ENCODE measurements at regions not wholly inside any gene's neighbourhood (a gene's known extent, or its start where the extent isn't known, plus 50 kb on each side); places are given as distances from the start of the nearest gene placed in this dataset.

DNA sequence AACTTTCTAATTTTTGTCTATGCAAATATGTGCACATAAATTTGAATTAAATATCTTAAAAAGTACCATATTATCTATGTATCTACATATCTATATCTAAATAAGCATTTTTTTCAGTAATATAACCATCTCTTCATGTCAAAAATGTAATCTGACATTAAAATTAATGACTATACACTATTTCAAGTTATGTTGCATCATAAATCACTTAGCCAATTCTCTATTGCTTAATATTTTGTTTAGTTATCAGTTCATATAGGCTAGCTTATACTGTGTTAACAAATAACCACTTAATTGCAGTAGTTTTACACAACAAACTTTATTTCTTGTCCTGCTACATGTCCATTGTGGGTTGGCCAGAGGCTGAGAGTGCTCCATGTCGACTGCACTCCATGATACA lies 360.8 kb downstream of the EPM2A start:
- no peaks in the 10 kb centered on the region for H3K27me3 ChIP-seq
- no peaks in the 10 kb centered on the region for H3K4me1 ChIP-seq
- H3K4me3 ChIP-seq (ENCODE audit: low read depth, low read length), result no peak overlapping the region
- TF ChIP-seq, protein P1, sequence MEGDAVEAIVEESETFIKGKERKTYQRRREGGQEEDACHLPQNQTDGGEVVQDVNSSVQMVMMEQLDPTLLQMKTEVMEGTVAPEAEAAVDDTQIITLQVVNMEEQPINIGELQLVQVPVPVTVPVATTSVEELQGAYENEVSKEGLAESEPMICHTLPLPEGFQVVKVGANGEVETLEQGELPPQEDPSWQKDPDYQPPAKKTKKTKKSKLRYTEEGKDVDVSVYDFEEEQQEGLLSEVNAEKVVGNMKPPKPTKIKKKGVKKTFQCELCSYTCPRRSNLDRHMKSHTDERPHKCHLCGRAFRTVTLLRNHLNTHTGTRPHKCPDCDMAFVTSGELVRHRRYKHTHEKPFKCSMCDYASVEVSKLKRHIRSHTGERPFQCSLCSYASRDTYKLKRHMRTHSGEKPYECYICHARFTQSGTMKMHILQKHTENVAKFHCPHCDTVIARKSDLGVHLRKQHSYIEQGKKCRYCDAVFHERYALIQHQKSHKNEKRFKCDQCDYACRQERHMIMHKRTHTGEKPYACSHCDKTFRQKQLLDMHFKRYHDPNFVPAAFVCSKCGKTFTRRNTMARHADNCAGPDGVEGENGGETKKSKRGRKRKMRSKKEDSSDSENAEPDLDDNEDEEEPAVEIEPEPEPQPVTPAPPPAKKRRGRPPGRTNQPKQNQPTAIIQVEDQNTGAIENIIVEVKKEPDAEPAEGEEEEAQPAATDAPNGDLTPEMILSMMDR (IDR thresholded peaks at IDR 0.05; ENCODE audit: low read depth, low read length), result no peak
- no peaks in the 10 kb centered on the region for H3K9me3 ChIP-seq
- no peak for DNase-seq
- H3K36me3 ChIP-seq, result no peaks in the 10 kb centered on the region

DNA sequence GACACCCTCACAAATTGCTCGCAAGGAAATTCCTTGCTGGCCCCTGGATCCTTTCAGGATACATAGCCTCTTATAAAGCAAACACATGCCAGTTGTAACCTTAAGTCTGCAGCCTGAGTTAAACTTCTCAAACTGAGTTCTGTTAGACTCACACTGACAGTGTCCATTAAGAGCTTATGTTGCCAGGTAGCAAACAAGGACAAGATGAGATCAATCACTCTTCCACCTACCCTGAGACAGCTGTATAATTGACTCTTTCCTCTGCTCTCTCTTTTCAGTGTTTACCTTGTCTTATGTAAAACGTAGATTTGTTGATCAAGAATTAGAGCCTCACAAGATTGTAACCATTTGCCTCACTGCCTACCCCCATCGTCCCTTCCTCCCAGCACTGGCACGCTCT lies 359.8 kb downstream of the EPM2A start:
- DNase-seq, result no peak
- Histone ChIP-seq H3K4me1 (no peaks in the 10 kb centered on the region), H3K27me3 (no peaks in the 10 kb centered on the region), H3K9me3 (no peaks in the 10 kb centered on the region), H3K36me3 (no peaks in the 10 kb centered on the region), H3K4me3 (ENCODE audit: low read depth, low read length) (no peak overlapping the region)
- TF ChIP-seq, protein P1 (IDR thresholded peaks at IDR 0.05; ENCODE audit: low read depth, low read length), result no peak

DNA sequence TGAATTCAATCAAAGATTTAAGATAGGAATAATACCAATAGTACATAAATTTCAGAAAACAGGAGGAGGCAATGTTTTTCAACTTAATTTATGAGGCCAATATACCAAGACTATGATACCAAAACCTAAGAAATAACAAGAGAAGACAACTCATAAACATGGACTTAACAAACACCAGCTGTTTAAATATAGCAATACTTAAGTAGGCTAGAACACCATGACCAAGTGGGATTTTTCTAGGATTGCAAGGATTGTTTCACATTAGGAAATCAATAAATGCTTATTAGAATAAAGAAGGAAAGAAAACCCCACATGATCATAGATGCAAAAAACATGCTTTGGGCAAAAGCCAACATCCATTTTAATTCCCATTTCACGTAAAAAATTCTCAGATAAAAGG lies 355.1 kb downstream of the EPM2A start:
- H3K4me1 ChIP-seq, result no peaks in the 10 kb centered on the region
- H3K36me3 ChIP-seq, result no peaks in the 10 kb centered on the region
- H3K27me3 ChIP-seq, result no peaks in the 10 kb centered on the region
- H3K4me3 ChIP-seq (ENCODE audit: low read depth, low read length), result no peak overlapping the region
- no peak for DNase-seq
- H3K9me3 ChIP-seq, result no peaks in the 10 kb centered on the region
- TF ChIP-seq, protein P1 (IDR thresholded peaks at IDR 0.05; ENCODE audit: low read depth, low read length), result no peak

DNA sequence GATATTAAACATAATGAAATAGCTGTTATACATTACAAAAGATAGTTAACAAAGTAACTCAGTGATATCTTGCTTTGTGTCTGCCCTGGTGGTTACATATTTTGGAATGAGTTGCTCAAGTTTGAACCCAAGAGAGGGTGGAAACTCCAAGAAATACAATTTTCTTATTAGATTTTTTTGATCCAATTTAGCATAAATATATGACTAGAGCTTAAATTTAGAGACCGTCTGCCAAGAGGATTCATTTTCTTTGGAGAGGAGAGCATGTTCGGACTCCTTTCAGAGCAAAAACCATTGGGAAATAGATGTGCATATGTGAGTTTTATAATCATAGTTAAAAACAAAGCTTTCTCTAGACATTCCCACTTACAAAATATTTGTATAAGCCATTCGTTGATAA lies 353.4 kb downstream of the EPM2A start:
- TF ChIP-seq, protein P1 (IDR thresholded peaks at IDR 0.05; ENCODE audit: low read depth, low read length), result no peak
- Histone ChIP-seq H3K9me3 (no peaks in the 10 kb centered on the region), H3K4me3 (ENCODE audit: low read depth, low read length) (no peak overlapping the region), H3K36me3 (no peaks in the 10 kb centered on the region), H3K27me3 (no peaks in the 10 kb centered on the region), H3K4me1 (no peaks in the 10 kb centered on the region)
- no peak for DNase-seq

DNA sequence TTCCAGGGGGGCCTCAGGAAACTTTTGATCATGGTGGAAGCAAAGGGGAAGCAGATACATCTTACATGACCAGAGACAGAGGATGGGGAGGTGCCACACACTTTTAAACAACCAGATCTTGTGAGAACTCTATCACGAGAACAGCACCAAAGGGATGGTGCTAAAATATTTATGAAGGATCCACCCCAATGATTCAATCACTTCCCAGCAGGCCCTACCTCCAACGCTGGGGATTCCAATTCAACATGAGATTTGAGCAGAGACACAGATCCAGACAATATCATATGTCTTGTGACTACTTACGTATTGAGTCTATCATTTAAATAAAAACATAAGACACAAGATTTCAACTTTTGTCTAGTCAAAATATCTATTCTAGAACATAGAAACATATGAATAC lies 351.9 kb downstream of the EPM2A start:
- H3K36me3 ChIP-seq, result no peaks in the 10 kb centered on the region
- H3K9me3 ChIP-seq, result no peaks in the 10 kb centered on the region
- TF ChIP-seq, protein P1 (IDR thresholded peaks at IDR 0.05; ENCODE audit: low read depth, low read length), result no peak
- H3K27me3 ChIP-seq, result no peaks in the 10 kb centered on the region
- DNase-seq, result no peak
- no peaks in the 10 kb centered on the region for H3K4me1 ChIP-seq
- H3K4me3 ChIP-seq (ENCODE audit: low read depth, low read length), result no peak overlapping the region

DNA sequence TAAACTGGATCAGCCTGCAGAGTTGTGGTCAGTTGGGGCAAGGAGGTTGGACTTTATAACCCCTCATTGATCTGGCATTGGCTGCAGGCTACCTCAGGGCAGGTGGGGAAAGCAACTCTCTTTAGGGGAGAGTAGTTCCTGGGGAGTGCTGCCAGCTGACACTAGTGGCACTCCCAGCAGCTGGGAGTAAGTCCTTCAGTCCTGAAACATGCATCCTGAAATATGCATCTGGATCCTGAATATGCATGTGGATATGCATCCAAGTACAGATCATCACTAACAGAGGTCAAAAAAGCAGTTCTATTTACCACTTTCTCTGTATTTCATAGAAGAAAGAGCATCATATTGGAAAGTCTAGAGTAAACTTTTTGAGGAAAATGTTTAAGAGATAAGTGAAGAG lies 350.8 kb downstream of the EPM2A start:
- H3K4me3 ChIP-seq (ENCODE audit: low read depth, low read length), result no peak overlapping the region
- H3K36me3 ChIP-seq, result no peaks in the 10 kb centered on the region
- H3K4me1 ChIP-seq, result no peaks in the 10 kb centered on the region
- no peak for DNase-seq
- TF ChIP-seq, protein P1 (IDR thresholded peaks at IDR 0.05; ENCODE audit: low read depth, low read length), result no peak
- no peaks in the 10 kb centered on the region for H3K9me3 ChIP-seq
- H3K27me3 ChIP-seq, result no peaks in the 10 kb centered on the region
